GM23248 (cell line): ENCODE measurements at regions not wholly inside any gene's neighbourhood (a gene's known extent, or its start where the extent isn't known, plus 50 kb on each side); places are given as distances from the start of the nearest gene placed in this dataset.

Source experiments
- EZH2 ChIP-seq: fragments of 200-600 bp; sonication (generic); IDR thresholded peaks from 2 replicates; pipeline ENCODE4 v1.6.1; 2018; ENCODE audit warnings: antibody characterized with exemption, mild to moderate bottlenecking; ENCODE audit not compliant: insufficient read depth, poor library complexity, severe bottlenecking
- EZH2phosphoT487 ChIP-seq: fragments of 200-600 bp; sonication (generic); IDR thresholded peaks from 2 replicates; pipeline ENCODE4 v1.6.1; 2018; ENCODE audit warnings: antibody characterized with exemption, moderate library complexity, mild to moderate bottlenecking, low read depth; ENCODE audit not compliant: insufficient read depth

DNA sequence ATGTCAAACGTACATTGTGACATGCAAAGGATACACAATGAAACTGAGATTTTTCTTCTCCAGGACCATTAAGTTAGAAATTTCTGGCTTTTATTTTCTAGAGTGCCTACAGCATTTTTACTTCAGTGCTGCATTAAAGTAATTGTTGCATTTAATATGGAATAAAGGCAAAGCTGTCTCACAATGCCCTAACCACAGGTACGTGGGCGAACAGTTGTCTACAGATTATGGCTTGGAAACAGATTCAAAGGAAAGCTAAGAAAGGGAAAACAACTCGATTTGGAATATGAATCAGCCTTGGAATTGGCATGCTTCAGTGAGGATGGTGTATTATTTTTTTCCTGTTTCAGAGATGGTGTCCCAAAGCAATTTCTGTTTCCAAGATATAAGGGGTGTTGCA, 79.1 kb upstream of the TUSC7 start:
- TF ChIP-seq EZH2 (no peak), EZH2phosphoT487 (no peak)
